ENCODE measurements at regions not wholly inside any gene's neighbourhood (a gene's known extent, or its start where the extent isn't known, plus 50 kb on each side); places are given as distances from the start of the nearest gene placed in this dataset.
A peak's percentile ranks its signal among the peaks of the same experiment; 100 is the strongest.

- Histone ChIP-seq H3K36me3 (ENCODE audit: insufficient read depth) (no peaks in the 10 kb centered on the region), H2AFZ (no peak overlapping the region), H3K27me3 (ENCODE audit: insufficient read depth) (peaks cover 72% of the 10 kb centered on the region), H3K27ac (ENCODE audit: low read depth) (no peak overlapping the region), H3K4me1 (ENCODE audit: insufficient read depth) (peaks cover 24% of the 10 kb centered on the region), H4K20me1 (replicated peaks; ENCODE audit: insufficient read depth) (no peaks in the 10 kb centered on the region; the same call in none of the 2 replicates), H3K79me2 (replicated peaks; ENCODE audit: insufficient read depth) (no peaks in the 10 kb centered on the region), H3K4me2 (peak overlapping the region; percentile 65), H3F3A (replicated peaks; ENCODE audit: low read depth) (no peaks in the 10 kb centered on the region), H3K9me2 (ENCODE audit: insufficient read depth) (no peaks in the 10 kb centered on the region), H3K4me3 (no peak overlapping the region)
- peaks cover 25% of the 10 kb centered on the region for H3K4me1 Mint-ChIP-seq
- no peak overlapping the region for H3K27ac Mint-ChIP-seq
- ATAC-seq = peak; percentile 93
- H3K4me3 Mint-ChIP-seq = no peak overlapping the region
- DNase-seq (ENCODE audit: low spot score) = peak; percentile 82
- peaks cover 24% of the 10 kb centered on the region for H3K27me3 Mint-ChIP-seq (ENCODE audit: insufficient read depth, low read depth, poor library complexity)
- no peaks in the 10 kb centered on the region for H3K36me3 Mint-ChIP-seq (ENCODE audit: low read depth)
- H3K9me3 Mint-ChIP-seq = no peaks in the 10 kb centered on the region
- TF ChIP-seq EZH2 (IDR thresholded peaks at IDR 0.05; ENCODE audit: low read depth, unreplicated experiment) (no peak), NANOG (IDR thresholded peaks at IDR 0.05; ENCODE audit: borderline replicate concordance) (no peak), REST (IDR thresholded peaks at IDR 0.05; ENCODE audit: unreplicated experiment) (no peak), JUNB (IDR thresholded peaks at IDR 0.05; ENCODE audit: unreplicated experiment) (no peak), CTCF (conservative IDR thresholded peaks at IDR 0.05; ENCODE audit: low read depth in 2 of 2) (no peak), ZNF462 (CRISPR knock-in tag; IDR thresholded peaks at IDR 0.05) (peak; percentile 18; the same call in 1 of the 2 replicates), CREB1 (CRISPR knock-in tag; IDR thresholded peaks at IDR 0.05; ENCODE audit: low read depth) (no peak), ETS1 (IDR thresholded peaks at IDR 0.05) (no peak), EZH2phosphoT487 (IDR thresholded peaks at IDR 0.05; ENCODE audit: unreplicated experiment) (no peak), ZNF331 (CRISPR knock-in tag; IDR thresholded peaks at IDR 0.05; ENCODE audit: low read depth) (no peak), STAT1 (IDR thresholded peaks at IDR 0.05; ENCODE audit: unreplicated experiment) (no peak), ZNF114 (CRISPR knock-in tag; IDR thresholded peaks at IDR 0.05) (no peak), POLR2AphosphoS5 (IDR thresholded peaks at IDR 0.05; ENCODE audit: low read depth) (peak; percentile 56)
Observed at GRCh38 chr9:84151236-84151635, 170.6 kb downstream of the RMI1 start.

Data from GM23338 (cell line).